H1 (cell line): ENCODE measurements at regions not wholly inside any gene's neighbourhood (a gene's known extent, or its start where the extent isn't known, plus 50 kb on each side); places are given as distances from the start of the nearest gene placed in this dataset.

Experiments used
- CTCF ChIA-PET: fragments of 300-600 bp; sonication (Branson Sonifier 250); formaldehyde crosslinking; loops from one replicate; lab custom pipeline; 2021; ENCODE audit not compliant: partially characterized antibody; lab: Charles Lee
- POLR2A ChIA-PET: fragments of 300-600 bp; sonication (Branson Sonifier 250); formaldehyde crosslinking; loops from one replicate; lab custom pipeline; 2021; ENCODE audit warnings: inconsistent platforms; ENCODE audit not compliant: partially characterized antibody; lab: Charles Lee
- DNase-seq, 2 experiments: peaks; one replicate each; pipeline versions ENCODE4 v3.0.0 to v3.0.0-alpha.2; 2010 to 2022; ENCODE audit warnings: low spot score in 2 of 2, low read depth in 1 of 2, mixed read lengths in 1 of 2
- FAIRE-seq: peaks from 2 replicates; lab custom pipeline; 2011; peaks lifted over from hg19 to GRCh38; lab: Jason Lieb, UNC
- H2AFZ ChIP-seq: 2 replicates; pipeline ENCODE4 v1.8.1; 2012; ENCODE audit warnings: low read length, inconsistent platforms
- H2AK5ac ChIP-seq: 2 replicates; pipeline ENCODE4 v1.6.1; 2013; ENCODE audit warnings: low read depth, low read length
- H2BK120ac ChIP-seq: replicated peaks from 2 replicates; pipeline ENCODE3; 2013; ENCODE audit warnings: low read depth, low read length, inconsistent platforms
- H2BK12ac ChIP-seq: 2 replicates; pipeline ENCODE4 v1.6.1; 2013; ENCODE audit warnings: low read depth, low read length
- H2BK15ac ChIP-seq: 2 replicates; pipeline ENCODE4 v1.6.1; 2013; ENCODE audit warnings: low read length
- H2BK20ac ChIP-seq: 2 replicates; pipeline ENCODE4 v1.6.1; 2013; ENCODE audit warnings: low read length
- H2BK5ac ChIP-seq: 2 replicates; pipeline ENCODE4 v1.6.1; 2013; ENCODE audit warnings: low read depth, low read length
- H3K14ac ChIP-seq: 2 replicates; pipeline ENCODE4 v1.6.1; 2013; ENCODE audit warnings: inconsistent platforms; ENCODE audit not compliant: insufficient read length
- H3K18ac ChIP-seq: 2 replicates; pipeline ENCODE4 v1.6.1; 2013; ENCODE audit warnings: low read length; ENCODE audit errors: extremely low read depth
- H3K23ac ChIP-seq: 2 replicates; pipeline ENCODE4 v1.6.1; 2013; ENCODE audit warnings: inconsistent platforms; ENCODE audit not compliant: insufficient read length
- H3K23me2 ChIP-seq: 2 replicates; pipeline ENCODE4 v1.6.1; 2013; ENCODE audit warnings: low read depth, low read length
- H3K27ac ChIP-seq: 2 replicates; pipeline ENCODE4 v1.6.1; 2011; ENCODE audit warnings: low read depth, low read length, inconsistent platforms
- H3K27me3 ChIP-seq, 4 experiments: replicated peaks in 1 of 4; 1 replicate in 1 of 4; 2 replicates in 3 of 4; pipeline versions ENCODE4 v1.6.1 to v1.8.1; 2011 to 2013; ENCODE audit warnings: low read length in 3 of 4, mild to moderate bottlenecking in 3 of 4, inconsistent platforms in 2 of 4, mixed read lengths in 2 of 4, moderate library complexity in 1 of 4; ENCODE audit not compliant: control insufficient read depth in 3 of 4, insufficient read depth in 3 of 4; ENCODE audit errors: extremely low read depth in 1 of 4
- H3K36me3 ChIP-seq, 4 experiments: 2 replicates each; pipeline versions ENCODE4 v1.6.1 to v1.8.1; 2011 to 2013; ENCODE audit warnings: mild to moderate bottlenecking in 4 of 4, low read length in 3 of 4, moderate library complexity in 2 of 4, control low read depth in 1 of 4, inconsistent platforms in 1 of 4; ENCODE audit not compliant: insufficient read depth in 4 of 4, control insufficient read depth in 2 of 4
- H3K4ac ChIP-seq: replicated peaks from 2 replicates; pipeline ENCODE3; 2013; ENCODE audit warnings: low read length, low read depth, mixed read lengths, inconsistent platforms; ENCODE audit not compliant: insufficient read length
- H3K4me1 ChIP-seq, 4 experiments: replicated peaks in 1 of 4; 1 replicate in 1 of 4; 2 replicates in 3 of 4; pipeline versions ENCODE4 v1.6.1 to v1.8.1; 2011 to 2013; ENCODE audit warnings: low read length in 3 of 4, inconsistent platforms in 2 of 4, mixed read lengths in 1 of 4; ENCODE audit not compliant: insufficient read depth in 4 of 4, control insufficient read depth in 3 of 4
- H3K4me2 ChIP-seq, 2 experiments: 2 replicates each; pipeline versions ENCODE4 v1.6.1 to v1.8.1; 2011 to 2013; ENCODE audit warnings: low read depth in 2 of 2, low read length in 2 of 2, control low read depth in 1 of 2, inconsistent platforms in 1 of 2, mild to moderate bottlenecking in 1 of 2; ENCODE audit not compliant: insufficient read depth in 1 of 2
- H3K4me3 ChIP-seq, 4 experiments: fragments of 200-600, 300-600 bp in 1 of 4; sonication (generic), shearing (Covaris generic), sonication (Bioruptor Twin) in 1 of 4; 2 replicates each; pipeline versions ENCODE4 v1.5.1 to v1.8.1; 2011 to 2016; ENCODE audit warnings: low read length in 4 of 4, low read depth in 3 of 4, control low read depth in 2 of 4, inconsistent platforms in 2 of 4, mild to moderate bottlenecking in 2 of 4, mixed read lengths in 1 of 4, moderate library complexity in 1 of 4; ENCODE audit not compliant: insufficient read depth in 2 of 4; ENCODE audit errors: extremely low read depth in 1 of 4
- H3K56ac ChIP-seq: replicated peaks from 2 replicates; pipeline ENCODE3; 2013; ENCODE audit warnings: low read depth, mild to moderate bottlenecking, mixed read lengths, low read length, inconsistent platforms; ENCODE audit not compliant: insufficient read length
- H3K79me1 ChIP-seq: 2 replicates; pipeline ENCODE4 v1.6.1; 2013; ENCODE audit warnings: low read depth, low read length, control low read depth
- H3K79me2 ChIP-seq, 2 experiments: 2 replicates each; pipeline versions ENCODE4 v1.6.1 to v1.8.1; 2012 to 2013; ENCODE audit warnings: low read length in 2 of 2, mild to moderate bottlenecking in 2 of 2, inconsistent platforms in 1 of 2; ENCODE audit not compliant: insufficient read depth in 2 of 2, control insufficient read depth in 1 of 2
- H3K9ac ChIP-seq, 4 experiments: replicated peaks in 1 of 4; 1 replicate in 1 of 4; 2 replicates in 3 of 4; pipeline versions ENCODE4 v1.6.1 to v1.8.1; 2011 to 2013; ENCODE audit warnings: low read depth in 3 of 4, low read length in 3 of 4, control low read depth in 2 of 4, mild to moderate bottlenecking in 2 of 4, moderate library complexity in 2 of 4, inconsistent platforms in 1 of 4; ENCODE audit errors: extremely low read depth in 1 of 4
- H3K9me3 ChIP-seq, 2 experiments: 2 replicates each; pipeline versions ENCODE4 v1.6.1 to v1.8.1; 2012 to 2013; ENCODE audit warnings: mild to moderate bottlenecking in 2 of 2, moderate library complexity in 2 of 2, control low read depth in 1 of 2, inconsistent platforms in 1 of 2, low read depth in 1 of 2, low read length in 1 of 2, mixed read lengths in 1 of 2; ENCODE audit not compliant: insufficient read depth in 2 of 2
- H4K20me1 ChIP-seq, 2 experiments: replicated peaks in 1 of 2; 2 replicates each; pipeline versions ENCODE3 to v1.8.1; 2011 to 2013; ENCODE audit warnings: inconsistent platforms in 2 of 2, low read length in 2 of 2, mild to moderate bottlenecking in 1 of 2; ENCODE audit not compliant: insufficient read depth in 2 of 2, control insufficient read depth in 1 of 2
- H4K5ac ChIP-seq: 2 replicates; pipeline ENCODE4 v1.6.1; 2013; ENCODE audit warnings: low read length, low read depth, mixed read lengths, inconsistent platforms; ENCODE audit not compliant: insufficient read length
- H4K8ac ChIP-seq: 2 replicates; pipeline ENCODE4 v1.8.0; 2013; ENCODE audit warnings: mild to moderate bottlenecking, moderate library complexity, low read length, inconsistent platforms; ENCODE audit not compliant: insufficient read depth; ENCODE audit errors: extremely low read depth
- H4K91ac ChIP-seq: replicated peaks from 2 replicates; pipeline ENCODE3; 2013; ENCODE audit warnings: low read length, mixed read lengths, inconsistent platforms; ENCODE audit not compliant: insufficient read length
- ASH2L ChIP-seq: fragments of 200-600, 300-600 bp; sonication (generic); IDR thresholded peaks from one replicate; pipeline ENCODE4 v1.7.1; 2017; ENCODE audit warnings: low read length
- CBX5 ChIP-seq: fragments of 300-800, 300-1000 bp; sonication (generic); IDR thresholded peaks from 2 replicates; pipeline ENCODE4 v1.7.1; 2016; ENCODE audit warnings: antibody characterized with exemption, low read length, low read depth
- E2F6 ChIP-seq: IDR thresholded peaks from 2 replicates; pipeline ENCODE4 v1.6.1; 2012; ENCODE audit warnings: inconsistent platforms
- KDM5A ChIP-seq: fragments of 200-600 bp; IDR thresholded peaks from 2 replicates; pipeline ENCODE4 v1.7.1; 2012; ENCODE audit warnings: mild to moderate bottlenecking, low read length, inconsistent platforms, mixed read lengths
- MAX ChIP-seq: IDR thresholded peaks from 2 replicates; pipeline ENCODE4 v1.6.1; 2012; ENCODE audit warnings: inconsistent platforms
- NRF1 ChIP-seq: IDR thresholded peaks from 2 replicates; pipeline ENCODE4 v1.6.1; 2011; ENCODE audit warnings: mild to moderate bottlenecking, low read depth, low read length, improper control_type of control experiment
- POLR2A ChIP-seq, 2 experiments: IDR thresholded peaks; 1 replicate in 1 of 2; 2 replicates in 1 of 2; pipeline ENCODE4 v1.6.1; 2011; ENCODE audit warnings: low read depth in 2 of 2, low read length in 2 of 2, mild to moderate bottlenecking in 2 of 2; ENCODE audit errors: control extremely low read depth in 1 of 2
- POLR2AphosphoS5 ChIP-seq: IDR thresholded peaks from 2 replicates; pipeline ENCODE4 v1.6.1; 2011; ENCODE audit warnings: low read depth, low read length
- POU5F1 ChIP-seq: IDR thresholded peaks from 2 replicates; pipeline ENCODE4 v1.6.1; 2011; ENCODE audit warnings: low read depth, mild to moderate bottlenecking, low read length, moderate library complexity
- RBBP5 ChIP-seq: IDR thresholded peaks from 2 replicates; pipeline ENCODE4 v1.7.1; 2012; ENCODE audit warnings: low read depth, mild to moderate bottlenecking, inconsistent platforms, low read length, moderate library complexity, borderline replicate concordance
- RNF2 ChIP-seq: fragments of 200-900, 300-1000 bp; sonication (generic); IDR thresholded peaks from 2 replicates; pipeline ENCODE4 v1.7.1; 2016; ENCODE audit warnings: borderline replicate concordance, low read depth, mild to moderate bottlenecking, antibody characterized with exemption, low read length; ENCODE audit not compliant: poor library complexity, severe bottlenecking; ENCODE audit errors: missing control alignments
- SRF ChIP-seq: IDR thresholded peaks from 2 replicates; pipeline ENCODE4 v1.6.1; 2011; ENCODE audit warnings: mild to moderate bottlenecking, low read depth, low read length, moderate library complexity
- SUZ12 ChIP-seq: fragments of 200-600 bp; sonication (generic); IDR thresholded peaks from 2 replicates; pipeline ENCODE4 v1.6.1; 2012; ENCODE audit warnings: mild to moderate bottlenecking, inconsistent platforms, low read length, moderate library complexity, mixed read lengths
- USF2 ChIP-seq: IDR thresholded peaks from 2 replicates; pipeline ENCODE4 v1.6.1; 2011; ENCODE audit warnings: low read length, improper control_type of control experiment
- YY1 ChIP-seq: IDR thresholded peaks from 2 replicates; pipeline ENCODE4 v1.6.1; 2011; ENCODE audit warnings: low read depth, mild to moderate bottlenecking, low read length

GRCh38 chr4:125787707-125788106, 473.0 kb downstream of the FAT4 start:
- no peak overlapping the region for H3K14ac ChIP-seq
- no peaks in the 10 kb centered on the region for H3K27me3 ChIP-seq
- FAIRE-seq = no peak
- TF ChIP-seq POLR2A (IDR thresholded peaks at IDR 0.05; ENCODE audit: control extremely low read depth in 1 of 2, low read depth in 2 of 2, low read length in 2 of 2) = no peak
- TF ChIP-seq SUZ12 = no peak
- TF ChIP-seq KDM5A = no peak
- TF ChIP-seq RNF2 = no peak
- no peak for TF ChIP-seq POLR2AphosphoS5
- no peak for TF ChIP-seq SRF
- no peak for TF ChIP-seq E2F6
- no peak for TF ChIP-seq NRF1
- TF ChIP-seq RBBP5 = no peak
- TF ChIP-seq CBX5 = no peak
- TF ChIP-seq USF2 = no peak
- no peak for TF ChIP-seq MAX
- TF ChIP-seq POU5F1 = no peak
- TF ChIP-seq YY1 = no peak
- TF ChIP-seq ASH2L = no peak

More at GRCh38 chr4:125787707-125788106, 473.0 kb downstream of the FAT4 start:
- H3K9me3 ChIP-seq = no peaks in the 10 kb centered on the region
- H2BK12ac ChIP-seq = no peak overlapping the region
- no peak overlapping the region for H4K91ac ChIP-seq
- no peaks in the 10 kb centered on the region for H4K20me1 ChIP-seq
- no peak overlapping the region for H2BK20ac ChIP-seq
- no peak overlapping the region for H4K8ac ChIP-seq
- H2AFZ ChIP-seq = no peak overlapping the region
- H3K36me3 ChIP-seq = no peaks in the 10 kb centered on the region
- H3K23me2 ChIP-seq = no peaks in the 10 kb centered on the region
- no peak overlapping the region for H3K18ac ChIP-seq
- POLR2A ChIA-PET = no interaction called here
- no peak overlapping the region for H3K23ac ChIP-seq
- H2BK120ac ChIP-seq = no peak overlapping the region
- H3K4me3 ChIP-seq = no peak overlapping the region
- H2BK5ac ChIP-seq = no peak overlapping the region
- no peak for DNase-seq
- H3K79me1 ChIP-seq = no peaks in the 10 kb centered on the region
- no peak overlapping the region for H2AK5ac ChIP-seq
- no peak overlapping the region for H3K4me2 ChIP-seq
- CTCF ChIA-PET = no interaction called here
- H4K5ac ChIP-seq = no peak overlapping the region
- no peak overlapping the region for H3K4ac ChIP-seq
- no peak overlapping the region for H2BK15ac ChIP-seq
- no peak overlapping the region for H3K56ac ChIP-seq
- H3K79me2 ChIP-seq = no peaks in the 10 kb centered on the region
- no peaks in the 10 kb centered on the region; a peak in 1 of 7 replicates for H3K4me1 ChIP-seq
- no peak overlapping the region for H3K9ac ChIP-seq
- no peak overlapping the region for H3K27ac ChIP-seq
